ENCODE measurements at regions not wholly inside any gene's neighbourhood (a gene's known extent, or its start where the extent isn't known, plus 50 kb on each side); places are given as distances from the start of the nearest gene placed in this dataset.
"Not testable (repeated sequence)": the region's sequence is repeated elsewhere in the genome, so short reads cannot be mapped to it uniquely, and the experiment has no call there.

DNA sequence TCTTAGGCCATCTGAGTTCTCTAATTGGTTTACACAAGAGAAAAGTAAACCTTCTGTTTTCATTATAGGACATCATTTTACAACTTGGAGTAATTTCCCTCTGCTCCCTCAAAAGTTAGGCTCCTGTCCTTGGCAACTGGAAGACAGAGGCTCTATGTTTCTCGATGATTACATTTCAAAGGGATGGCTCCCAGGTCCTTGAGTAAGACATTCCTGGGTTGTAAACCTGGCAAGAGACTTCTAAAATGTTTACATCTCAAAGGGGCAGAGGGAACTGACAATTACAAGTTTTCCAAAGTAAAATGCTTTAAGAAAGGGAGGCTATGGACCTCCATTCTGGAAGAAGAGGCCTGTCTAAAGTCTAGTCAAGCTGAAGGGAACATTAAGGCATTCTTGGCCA is 268.3 kb upstream of the REG3G start:
- DNase-seq = no peak

DNA sequence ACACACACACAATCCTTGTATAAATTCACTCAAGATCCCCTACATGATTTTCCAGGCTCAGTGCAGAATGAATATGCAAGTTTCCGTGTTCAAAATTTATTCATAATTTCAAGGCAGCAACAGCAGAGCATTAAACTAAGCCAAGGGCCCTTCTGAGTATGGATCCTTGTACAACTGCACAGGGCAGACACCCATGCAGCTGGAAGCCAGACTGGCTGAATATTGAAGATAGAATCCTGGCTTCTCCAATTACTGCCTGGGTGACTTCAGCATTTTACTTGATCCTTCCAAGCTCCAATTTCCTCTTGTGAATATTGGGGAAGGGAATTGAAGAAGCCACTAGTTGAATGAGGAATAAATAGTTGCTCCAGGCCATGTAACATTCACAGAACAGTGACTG is 267.9 kb upstream of the REG3G start:
- DNase-seq = no peak

DNA sequence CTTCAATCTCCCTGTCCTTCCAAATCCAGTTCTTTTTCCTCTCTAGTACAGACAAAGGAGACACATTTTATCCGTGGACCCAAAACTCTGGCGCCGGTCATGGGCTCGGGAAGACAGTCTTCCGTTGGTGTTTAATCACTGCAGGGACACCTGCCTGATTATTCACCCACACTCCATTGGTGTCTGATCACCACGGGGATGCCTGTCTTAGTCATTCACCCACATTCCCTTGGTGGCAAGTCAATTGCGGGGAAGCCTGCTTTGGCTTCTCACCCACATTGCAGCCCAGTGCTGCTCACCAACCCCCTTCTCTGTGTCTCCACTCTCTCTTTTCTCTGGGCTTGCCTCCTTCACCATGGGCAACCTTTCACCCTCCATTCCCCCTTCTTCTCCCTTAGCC is 266.7 kb upstream of the REG3G start:
- DNase-seq = not testable (repeated sequence)

DNA sequence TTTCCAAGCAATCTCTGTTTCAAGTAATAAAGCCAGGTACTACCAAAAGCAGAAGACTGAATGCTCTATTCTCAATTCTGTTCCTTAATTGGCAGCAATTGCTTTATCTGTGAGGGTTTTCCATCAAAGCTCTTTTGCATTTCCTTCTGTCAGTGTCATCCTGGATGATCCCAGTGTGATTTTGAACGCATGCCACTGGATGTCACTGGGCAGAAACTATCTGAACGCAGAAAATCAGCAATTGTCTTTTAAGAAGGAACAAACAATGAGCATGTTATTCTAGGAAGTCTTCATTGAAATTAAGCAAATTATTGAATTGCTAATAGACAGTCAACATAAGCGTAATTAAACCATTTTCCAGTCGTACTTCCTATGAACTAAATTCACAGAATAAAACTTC is 259.0 kb upstream of the REG3G start:
- DNase-seq = no peak

DNA sequence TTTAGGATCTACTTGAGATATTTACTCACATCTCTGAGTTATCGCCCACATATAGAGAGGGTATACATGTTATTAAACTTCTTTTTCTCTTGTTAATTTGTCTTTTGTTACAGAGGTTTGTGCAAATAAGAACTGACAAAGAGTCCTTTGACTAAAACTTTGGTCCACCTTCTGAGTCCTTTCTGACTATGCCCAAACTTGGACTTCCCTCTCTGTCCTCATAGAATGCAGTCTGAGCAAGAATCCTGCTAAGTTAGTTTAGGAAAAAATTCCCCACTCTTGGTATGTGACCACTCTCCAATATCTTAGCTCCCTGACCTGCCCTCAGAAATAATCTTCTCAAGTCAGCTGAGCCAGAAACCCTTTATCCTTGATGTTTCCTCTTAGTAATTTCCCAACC is 257.5 kb upstream of the REG3G start:
- DNase-seq = no peak

DNA sequence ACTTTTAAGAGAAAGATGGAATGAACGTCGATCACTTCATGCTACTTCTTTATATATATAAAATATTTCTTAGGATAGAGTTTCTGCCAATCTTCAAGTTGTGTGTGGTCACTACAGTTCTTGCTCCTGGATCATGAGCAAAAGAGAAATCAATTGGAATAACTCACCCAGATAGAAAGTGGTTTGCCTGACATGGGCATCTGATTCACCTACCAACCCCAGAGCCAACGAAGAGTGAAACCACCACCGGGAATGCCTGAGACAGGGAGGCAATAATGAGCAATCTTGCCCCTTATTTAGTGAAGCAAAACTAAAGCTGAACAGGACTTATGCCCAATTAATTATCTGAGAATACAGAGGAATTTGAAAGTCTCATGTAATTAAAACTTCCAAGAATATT is 250.2 kb upstream of the REG3G start:
- DNase-seq = no peak

DNA sequence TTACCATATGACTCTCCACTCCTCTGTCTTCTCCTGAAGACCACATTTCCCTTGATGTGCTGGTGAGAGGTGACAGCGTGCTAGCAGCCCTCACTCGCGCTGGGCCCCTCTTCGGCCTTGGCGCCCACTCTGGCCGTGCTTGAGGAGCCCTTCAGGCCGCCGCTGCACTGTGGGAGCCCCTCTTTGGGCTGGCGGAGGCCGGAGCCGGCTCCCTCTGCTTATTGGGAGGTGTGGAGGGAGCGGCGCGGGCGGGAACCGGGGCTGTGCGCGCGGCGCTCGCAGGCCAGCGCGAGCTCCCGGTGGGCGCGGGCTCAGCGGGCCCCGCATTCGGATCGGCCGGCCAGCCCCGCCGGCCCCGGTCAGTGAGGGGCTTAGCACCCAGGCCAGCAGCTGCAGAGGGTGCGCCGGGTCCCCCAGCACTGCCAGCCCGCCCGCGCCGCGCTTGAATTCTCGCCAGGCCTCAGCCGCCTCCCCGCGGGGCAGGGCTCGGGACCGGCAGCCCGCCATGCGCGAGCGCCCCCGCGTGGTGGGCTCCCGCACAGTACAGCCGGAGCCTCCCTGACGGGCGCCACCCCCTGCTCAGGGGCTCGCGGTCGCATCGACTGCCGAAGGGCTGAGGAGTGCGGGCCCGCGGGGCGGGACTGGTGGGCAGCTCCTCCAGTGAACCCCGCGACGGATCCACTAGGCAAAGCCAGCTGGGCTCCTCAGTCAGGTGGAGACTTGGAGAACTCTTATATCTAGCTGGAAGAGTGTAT is 246.6 kb upstream of the REG3G start:
- no peak for DNase-seq

DNA sequence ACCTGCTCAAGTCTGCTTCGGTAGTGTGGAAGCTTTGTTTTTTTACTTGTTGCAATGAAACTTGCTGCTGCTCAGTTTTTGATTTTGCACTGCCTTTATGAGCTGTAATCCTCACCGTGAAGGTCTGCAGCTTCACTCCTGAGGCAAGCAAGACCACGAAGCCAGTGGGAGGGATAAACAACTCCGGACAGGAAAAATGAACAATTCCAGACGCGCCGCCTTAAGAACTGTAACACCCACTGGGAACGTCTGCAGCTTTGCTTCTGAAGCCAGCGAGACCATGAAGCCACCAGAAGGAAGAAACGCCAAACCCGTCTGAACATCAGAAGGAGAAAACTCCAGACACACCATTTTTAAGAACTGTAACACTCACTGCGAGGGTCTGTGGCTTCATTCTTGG is 245.7 kb upstream of the REG3G start:
- no peak for DNase-seq

DNA sequence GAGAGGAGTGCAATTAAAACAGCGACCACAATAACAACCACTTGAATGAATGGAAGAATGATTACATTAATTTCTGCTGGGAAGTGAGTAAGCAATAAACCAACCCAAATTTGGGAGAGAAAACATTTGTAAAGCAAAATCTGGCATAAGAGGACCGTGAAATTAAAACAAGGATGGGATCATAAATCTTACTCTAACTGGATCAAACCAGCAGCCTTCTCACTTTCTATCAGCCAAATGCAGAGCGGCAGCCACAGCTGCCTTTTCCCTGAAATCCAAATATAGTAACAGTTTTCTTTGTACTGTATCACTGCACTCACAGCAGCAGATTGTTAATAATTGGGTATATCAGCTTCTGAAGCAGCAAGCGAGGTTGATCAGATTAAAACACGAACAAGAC is 245.2 kb upstream of the REG3G start:
- no peak for DNase-seq

DNA sequence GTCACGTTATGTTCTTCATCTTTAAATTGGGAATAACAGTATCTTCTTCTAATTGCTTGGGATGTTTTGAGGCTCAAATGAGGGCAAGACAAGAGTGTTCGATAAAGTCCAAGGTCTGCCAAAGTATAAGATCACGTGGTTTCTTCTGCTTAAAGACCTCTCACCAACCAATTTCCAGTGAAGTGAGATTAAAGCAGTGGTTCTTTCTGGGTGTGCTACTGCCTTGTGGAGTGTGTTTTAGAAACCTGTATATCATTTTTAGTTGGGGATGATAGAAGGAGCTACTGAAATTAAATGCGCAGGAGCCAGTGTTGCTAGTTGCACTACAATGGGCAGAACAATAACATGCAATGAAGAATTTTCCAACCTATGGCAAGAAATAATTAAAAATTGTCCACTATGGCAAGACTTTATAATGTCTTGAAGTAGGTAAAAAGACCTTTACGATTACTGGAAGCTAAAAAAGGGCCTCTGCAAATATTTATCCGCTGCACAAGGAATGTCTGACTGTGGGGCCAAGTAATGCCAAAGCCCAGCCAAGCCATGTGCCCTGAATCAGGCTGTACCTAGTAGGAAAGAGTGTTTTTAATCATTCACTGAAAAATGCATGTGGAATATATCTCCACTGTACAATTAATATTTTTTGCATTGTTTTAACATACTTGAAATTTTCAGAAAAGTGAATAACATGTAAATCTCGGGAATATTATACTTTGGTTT is 244.5 kb upstream of the REG3G start:
- DNase-seq = no peak

DNA sequence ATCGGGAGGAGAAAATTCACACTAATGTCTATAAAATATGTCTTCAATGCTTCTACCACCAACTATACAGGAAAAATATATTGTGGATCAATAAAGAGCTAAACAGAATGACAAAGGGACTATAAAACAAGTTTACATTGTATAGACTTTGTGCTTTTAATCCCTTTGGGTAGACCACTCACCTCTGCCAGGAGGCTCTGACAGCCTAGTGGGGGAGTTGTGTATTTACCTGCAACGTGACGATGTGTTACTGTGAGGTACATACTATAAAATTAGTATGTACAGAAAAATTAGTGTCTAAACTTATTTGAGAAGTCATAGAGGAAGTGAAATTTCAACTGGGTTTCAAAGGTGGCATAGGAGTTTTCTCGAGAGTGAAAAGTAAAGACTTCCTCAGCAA is 243.3 kb upstream of the REG3G start:
- no peak for DNase-seq

DNA sequence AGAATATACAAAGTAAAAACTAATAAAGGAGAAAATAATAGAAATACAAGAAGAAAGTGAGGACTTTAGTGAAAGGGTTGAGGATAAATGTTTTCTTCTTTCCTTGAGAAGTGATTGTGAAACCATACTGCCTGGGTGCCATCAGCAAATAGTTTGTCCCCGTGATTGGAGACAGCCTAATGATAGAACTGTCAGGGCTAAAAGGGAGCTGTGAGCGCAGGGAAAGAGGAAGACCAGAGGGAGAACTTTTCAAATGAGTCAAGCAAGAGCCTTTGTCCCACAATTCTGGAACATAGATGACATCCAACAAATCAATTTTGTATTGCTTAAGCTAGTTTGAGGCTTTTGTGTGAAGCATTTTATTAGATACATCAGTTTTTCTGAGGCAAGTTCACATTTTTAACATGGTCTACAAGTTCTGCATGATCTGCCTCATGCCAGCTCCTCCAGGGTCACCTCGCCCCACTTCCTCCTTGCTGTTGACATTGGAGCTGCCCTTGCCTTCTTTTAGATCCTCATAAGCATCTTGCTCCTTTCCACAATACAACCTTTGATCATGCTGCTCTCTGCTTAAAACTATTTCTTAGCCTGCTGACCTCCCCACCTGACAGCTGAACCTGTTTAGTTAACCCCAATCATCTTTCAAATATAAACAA is 213.4 kb upstream of the REG3G start:
- DNase-seq = no peak

DNA sequence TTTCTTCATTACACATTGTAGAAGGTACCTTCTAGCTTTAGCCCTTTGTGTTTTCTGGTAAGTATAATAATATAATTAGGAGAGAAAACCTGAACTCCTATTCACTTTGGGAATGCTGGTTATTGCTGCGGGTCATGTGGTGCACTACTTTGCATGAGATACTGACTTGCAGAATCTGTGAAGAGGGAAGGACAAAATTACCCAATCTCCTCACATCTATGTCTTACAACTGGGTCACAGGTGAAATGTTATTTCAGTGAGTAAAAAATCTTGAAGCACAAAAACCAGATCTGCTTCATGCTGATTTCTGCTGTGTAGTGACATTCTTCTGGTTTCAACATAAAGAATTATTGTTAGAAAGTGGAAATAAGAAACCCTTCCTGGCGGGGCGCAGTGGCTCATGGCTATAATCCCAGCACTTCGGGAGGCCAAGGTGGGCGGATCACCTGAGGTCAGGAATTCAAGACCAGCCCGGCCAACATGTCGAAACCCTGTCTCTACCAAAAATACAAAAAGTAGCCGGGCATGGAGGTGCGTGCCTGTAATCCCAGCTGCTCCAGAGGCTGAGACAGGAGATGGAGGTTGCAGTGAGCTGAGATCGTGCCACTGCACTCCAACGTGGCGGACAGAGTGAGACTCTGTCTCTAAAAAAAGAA is 211.0 kb upstream of the REG3G start:
- no peak for DNase-seq

DNA sequence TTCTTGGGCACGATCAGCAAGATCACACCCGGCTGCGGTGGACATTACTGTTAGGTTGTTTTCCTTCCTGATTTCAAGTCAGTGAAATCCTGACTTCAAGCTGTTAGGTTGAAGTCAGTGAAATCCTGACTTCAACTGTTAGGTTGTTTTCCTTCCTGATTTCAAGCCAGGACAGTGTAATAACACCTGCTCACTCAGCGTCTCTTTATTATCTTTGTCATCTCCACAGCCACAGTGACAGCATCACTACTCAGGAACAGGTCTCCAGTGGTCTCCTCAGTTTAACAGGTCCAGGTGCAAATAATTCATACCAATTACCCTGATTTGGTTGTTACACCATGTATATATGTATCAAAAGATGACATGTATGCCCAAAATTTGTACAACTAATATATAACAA is 208.1 kb upstream of the REG3G start:
- no peak for DNase-seq

DNA sequence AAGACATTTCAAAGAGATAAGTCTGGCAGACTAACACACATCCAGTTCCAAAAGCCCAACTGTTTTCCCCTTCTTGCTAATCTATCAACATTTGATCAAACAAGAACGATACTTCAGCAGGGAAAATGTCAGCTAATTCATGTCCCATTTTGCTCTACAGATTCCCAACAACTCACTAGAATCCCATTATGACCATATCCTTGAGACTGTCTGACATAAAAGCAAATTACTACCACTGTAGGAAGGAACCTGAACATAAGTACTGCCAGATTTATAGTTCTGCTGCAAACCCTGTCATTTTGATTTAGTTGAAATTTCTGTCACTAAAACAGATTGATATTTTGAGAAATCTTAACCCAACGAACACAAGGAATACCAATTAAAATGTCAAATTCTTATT is 193.0 kb upstream of the REG3G start:
- no peak for DNase-seq

DNA sequence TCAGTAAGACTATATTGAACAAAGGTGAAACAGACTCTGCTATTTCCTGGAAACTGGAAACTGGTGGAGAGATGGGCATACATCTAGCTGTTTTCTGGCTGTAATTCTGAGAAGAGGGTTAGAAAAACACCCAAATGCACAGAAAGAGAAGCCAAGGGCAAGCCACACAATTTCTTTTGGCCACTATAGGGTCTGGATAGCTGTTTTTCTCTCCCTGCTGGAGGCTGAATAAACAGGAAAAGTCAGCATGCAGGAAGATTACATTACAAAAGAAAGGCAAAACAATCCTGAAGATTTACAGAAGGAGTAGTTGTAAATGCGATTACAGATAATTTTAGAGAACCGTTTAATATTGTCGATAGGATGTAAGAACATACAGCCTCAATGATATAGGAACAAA is 186.2 kb upstream of the REG3G start:
- DNase-seq = no peak

DNA sequence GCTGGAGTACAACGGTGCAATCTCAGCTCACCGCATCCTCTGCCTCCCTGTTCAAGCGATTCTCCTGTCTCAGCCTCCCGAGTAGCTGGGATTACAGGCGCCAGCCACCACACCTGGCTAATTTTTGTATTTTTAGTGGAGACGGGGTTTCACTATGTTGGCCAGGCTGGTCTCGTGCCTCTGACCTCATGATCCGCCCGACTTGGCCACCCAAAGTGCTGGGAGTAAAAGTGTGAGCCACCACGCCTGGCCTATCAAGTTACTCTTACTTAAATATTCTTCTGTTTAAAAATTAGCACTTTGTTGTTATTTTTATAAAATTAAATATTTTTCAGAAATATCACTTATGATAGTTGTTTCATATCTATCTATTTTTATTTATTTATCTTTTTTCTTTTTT is 185.2 kb upstream of the REG3G start:
- not testable (repeated sequence) for DNase-seq

DNA sequence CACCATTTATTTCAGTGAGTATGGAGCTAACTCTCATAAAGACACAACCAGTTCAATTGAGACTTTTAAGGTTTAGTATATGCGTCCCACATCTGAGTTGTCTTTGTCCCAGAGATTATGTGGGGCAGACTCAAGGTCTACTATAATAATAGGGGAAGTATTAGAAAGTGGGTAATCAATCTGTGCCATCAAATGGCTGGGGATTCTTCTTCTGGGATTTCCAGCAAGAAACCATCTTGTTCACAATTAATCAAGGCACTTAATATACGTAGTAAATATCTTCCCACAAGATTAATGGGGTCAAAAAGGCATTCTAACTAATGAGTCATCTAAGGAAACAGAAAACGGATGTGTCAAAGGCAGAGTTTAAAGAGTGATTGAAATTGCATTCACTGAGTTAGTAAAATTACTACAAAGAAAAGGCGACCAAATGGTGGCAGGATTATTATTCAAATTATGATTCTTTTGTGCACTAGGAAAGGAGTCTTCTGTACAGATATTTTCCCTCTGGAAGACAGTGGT is 179.8 kb upstream of the REG3G start:
- DNase-seq = no peak

DNA sequence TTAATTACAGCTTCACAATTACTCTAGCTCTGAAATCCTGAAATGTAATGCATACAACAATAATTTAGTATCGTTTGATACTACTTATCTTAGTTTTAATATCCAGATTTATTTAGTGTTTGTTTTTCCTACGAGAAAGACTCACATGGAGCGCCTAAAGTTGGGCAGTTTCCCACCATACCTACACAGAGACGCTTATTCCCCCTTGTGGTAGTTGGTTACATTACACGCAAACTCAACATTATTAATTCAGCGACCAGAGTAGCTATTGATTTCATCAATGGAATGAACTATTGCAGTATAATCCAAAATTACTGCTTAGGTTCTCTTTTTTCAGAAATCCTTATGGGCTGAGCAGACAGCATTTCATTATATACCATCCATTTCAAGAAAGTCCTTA is 164.0 kb upstream of the REG3G start:
- no peak for DNase-seq

DNA sequence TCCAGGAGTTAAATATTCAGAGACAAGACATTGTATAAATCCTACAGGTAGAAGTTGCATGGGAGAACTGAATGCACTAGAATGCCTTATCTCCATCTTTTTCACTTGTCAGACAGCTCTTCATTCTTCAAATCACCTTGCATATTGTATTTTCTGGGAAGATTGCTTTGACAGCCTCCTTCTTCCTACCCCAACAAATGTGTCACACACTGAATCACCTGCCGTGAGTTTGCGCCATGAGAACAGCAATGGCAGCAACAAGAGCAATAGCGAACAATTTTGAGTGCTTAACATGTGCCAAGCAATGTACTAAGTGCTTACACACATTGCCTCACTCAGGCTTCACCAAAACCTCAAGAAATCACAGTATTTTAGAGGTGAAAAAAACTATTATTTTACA is 161.3 kb upstream of the REG3G start:
- DNase-seq = no peak

DNA sequence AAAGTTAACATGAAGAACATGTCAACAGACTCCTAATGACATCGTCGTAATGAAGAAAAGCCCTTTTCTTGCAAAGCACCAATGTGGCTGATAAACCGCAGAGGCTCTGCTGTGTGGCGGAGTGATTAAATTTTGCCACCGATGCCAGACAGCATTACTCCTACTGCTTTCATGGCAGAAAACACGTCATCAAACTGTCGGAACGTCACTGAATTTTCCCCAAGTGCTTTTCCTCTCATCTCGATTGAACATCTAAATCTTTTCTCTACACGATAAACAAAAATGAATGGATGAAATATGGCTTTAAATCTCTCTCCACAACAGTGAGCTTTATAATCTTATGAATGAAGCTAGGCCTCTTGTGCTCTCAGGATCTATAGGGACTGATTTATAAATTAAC is 159.8 kb upstream of the REG3G start:
- no peak for DNase-seq

DNA sequence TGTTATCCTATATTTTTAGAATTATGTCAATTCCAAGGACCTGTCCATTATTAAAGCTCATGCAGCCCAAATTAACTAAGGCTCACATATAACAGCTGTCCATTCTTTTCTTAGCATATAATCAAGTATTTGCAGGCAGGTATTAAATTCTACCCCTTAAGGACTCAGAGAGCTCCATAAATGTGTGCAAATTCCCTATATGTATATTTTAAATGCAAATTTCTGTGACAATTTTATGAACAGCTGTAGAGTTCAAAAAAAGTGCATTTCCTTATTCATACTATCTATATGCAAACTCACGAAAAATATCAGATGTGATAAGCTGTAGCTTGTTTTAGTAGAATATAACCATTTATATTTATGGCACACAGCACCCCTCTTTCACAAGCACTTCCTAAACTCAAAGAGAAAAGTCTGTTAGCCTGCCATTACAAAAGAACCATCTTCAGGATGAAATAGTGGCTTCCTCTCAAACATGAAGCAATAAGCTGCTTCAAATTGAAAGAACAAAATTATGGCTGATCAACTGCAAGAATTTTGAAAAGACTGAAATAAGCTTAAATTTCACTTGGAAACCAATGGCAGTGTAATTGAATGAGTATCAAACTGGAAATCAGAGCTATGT is 155.0 kb upstream of the REG3G start:
- DNase-seq = no peak

DNA sequence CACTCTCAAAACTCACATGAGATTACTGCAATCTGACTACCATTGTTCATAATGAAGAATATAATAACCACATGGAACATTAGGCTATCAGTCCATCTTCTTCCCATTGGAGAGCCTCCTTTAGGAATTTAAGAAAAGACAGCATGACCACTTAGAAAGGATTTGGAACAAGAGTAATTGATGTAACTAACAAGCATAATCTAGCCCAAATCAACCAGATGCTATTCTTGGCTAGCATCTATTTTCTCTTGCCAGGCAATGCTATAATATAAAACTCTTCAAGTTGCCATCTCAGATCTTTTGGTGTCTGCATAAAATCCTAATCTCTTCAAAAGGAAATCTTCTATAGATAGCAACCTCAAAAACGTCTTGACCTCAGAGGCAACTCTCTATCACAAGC is 152.0 kb upstream of the REG3G start:
- no peak for DNase-seq

Data from NCI-H526 treated with DMSO at 0.1 percent for 48 hours (cell line).